HG03378 (cell line): ENCODE measurements at regions not wholly inside any gene's neighbourhood (a gene's known extent, or its start where the extent isn't known, plus 50 kb on each side); places are given as distances from the start of the nearest gene placed in this dataset.

ENCODE experiments used
- ATAC-seq: cut with Tn5 transposase; IDR thresholded peaks from one replicate; pipeline ENCODE4 v1.9.1; 2021; ENCODE audit warnings: mild to moderate bottlenecking, moderate library complexity; ENCODE audit not compliant: unreplicated experiment

DNA sequence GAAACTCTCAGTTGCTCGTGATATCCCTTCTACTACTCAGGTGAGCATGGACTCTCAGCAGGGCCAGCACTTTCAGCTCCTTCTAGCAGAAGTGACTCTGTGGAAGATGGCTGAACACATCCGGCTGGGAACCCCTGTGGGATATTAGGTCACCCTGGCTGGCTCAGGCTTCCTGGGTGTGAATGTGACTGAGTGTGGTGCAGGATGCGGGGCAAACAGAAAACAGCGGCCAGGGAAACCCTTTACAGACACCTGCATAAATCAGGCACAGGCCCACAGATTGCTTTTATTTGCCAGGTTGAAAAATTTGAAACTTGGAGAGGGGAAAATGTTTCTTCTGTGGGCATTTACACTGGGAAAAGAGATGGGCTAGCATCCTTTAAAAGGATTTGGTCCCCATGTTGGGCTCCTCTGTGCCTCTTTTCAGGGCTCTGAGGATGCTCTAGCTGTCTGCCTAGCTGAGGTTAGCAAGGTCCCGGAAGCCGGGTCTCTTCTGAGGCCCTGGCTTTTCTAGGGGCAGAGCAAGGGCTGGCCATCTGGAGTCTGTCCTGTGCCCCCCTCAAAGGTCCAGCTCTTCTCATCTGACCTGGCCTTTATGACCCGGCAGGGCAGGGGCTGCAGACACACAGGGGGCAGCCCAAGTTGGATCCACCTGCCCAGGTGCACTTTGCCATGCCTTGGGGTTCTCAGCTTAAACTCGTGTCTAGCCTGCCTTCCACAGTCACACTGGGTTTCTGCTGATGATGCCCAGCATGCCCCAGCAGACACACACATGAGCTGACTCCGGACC lies 243.0 kb downstream of the SIPA1L2 start:
- no peak for ATAC-seq

DNA sequence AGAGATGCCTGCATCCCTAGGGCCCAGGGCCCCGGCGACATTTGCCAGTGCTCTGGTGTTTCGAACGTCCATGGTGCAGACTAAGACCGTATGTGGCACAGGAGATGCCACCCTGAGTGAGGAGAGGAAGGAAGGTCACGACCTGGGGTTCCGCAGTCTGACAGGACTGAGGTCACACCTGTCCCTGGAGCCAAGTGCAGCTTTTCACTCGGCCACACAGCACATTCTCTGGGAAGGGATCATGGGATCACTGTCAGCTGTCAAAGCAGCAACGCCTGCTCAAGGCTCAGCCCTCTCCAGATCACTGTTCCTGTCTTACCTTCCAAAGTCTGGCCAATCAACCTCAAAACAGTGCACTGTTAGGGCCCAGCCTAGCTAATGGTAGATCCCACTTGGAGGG lies 243.6 kb downstream of the SIPA1L2 start:
- no peak for ATAC-seq

DNA sequence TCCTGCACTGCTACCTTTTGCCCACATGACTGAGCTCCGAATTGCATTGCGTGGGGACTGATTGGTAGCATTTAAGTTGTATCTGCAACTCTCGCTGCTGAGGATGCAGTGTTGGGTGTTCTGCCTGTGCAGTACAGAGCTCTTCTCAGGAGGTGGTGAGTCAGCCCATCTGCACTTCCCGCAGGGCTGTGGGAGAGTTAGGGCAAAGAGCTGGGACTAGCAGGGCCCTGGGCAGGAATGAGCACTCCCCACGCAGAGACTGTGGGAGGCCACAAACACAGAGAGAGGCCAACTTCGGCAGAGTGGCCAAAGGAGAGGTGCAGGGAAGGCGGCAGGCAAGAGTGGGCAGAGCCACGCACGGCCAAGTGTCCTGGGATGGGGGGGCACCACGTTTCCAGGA lies 244.7 kb downstream of the SIPA1L2 start:
- ATAC-seq: no peak

GRCh38 chr1:232384171-232384883 lies 245.6 kb downstream of the SIPA1L2 start:
- no peak for ATAC-seq

- no peak for ATAC-seq
Observed at GRCh38 chr1:232383455-232384123, 246.3 kb downstream of the SIPA1L2 start.

GRCh38 chr1:232382671-232383070 lies 247.3 kb downstream of the SIPA1L2 start:
- ATAC-seq: no peak

- no peak for ATAC-seq
Observed at GRCh38 chr1:232381394-232382100, 248.4 kb downstream of the SIPA1L2 start.

DNA sequence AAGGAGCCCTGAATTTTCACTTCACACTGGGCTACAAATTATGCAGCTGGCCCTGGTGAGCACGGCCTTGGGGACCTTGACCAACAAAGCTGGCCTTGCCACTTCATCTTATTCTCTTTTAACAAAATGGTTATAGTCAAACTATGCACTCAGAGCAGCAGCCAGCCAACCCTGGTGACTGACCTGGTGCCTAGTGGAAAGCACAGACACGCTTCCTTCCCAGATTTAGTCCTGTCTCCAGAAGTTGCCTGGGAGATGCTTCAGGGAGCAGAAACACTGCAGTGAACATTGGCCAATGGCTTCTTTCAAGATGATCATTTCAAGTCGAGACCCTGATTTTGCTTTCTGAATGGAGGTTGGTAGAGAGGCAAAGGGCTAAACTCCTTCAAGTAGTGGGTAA lies 249.3 kb downstream of the SIPA1L2 start:
- ATAC-seq: no peak

DNA sequence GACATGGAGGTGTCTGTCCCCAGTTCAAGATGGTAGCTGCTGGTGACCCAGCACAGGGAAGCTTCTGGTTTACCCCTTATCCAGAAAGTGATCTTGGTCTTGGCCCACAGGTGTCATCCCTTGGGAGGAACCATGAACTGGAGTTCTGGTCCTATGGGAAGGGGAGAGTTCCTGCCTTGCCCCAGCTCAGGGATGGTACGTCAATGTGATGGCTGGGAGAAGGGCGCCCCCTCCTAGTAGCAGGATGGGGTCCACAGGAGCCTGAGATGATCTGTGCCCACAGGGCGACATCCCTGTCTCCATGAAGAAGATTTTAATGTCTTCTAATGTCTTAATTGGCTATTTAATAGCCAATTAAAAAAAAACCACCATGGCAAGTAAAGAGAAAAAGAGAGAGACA lies 249.8 kb downstream of the SIPA1L2 start:
- no peak for ATAC-seq

DNA sequence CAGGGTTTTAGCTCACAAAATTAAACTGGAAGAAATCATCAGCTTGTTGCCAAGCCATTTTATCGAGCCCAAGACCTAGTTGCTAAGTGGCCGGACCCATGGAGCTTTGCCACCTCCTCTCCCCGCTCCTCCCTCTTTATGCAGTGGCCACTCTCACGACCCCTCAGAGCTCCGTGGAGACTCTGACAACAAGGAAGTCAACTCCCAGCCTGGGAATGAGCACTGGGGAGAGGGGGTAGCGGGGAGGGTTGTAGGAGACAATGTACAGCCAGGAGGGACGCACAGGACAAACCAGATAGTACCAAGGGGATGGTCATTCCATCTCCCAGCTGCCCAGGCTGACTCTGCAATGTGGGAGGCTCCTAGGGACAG lies 250.9 kb downstream of the SIPA1L2 start:
- no peak for ATAC-seq

DNA sequence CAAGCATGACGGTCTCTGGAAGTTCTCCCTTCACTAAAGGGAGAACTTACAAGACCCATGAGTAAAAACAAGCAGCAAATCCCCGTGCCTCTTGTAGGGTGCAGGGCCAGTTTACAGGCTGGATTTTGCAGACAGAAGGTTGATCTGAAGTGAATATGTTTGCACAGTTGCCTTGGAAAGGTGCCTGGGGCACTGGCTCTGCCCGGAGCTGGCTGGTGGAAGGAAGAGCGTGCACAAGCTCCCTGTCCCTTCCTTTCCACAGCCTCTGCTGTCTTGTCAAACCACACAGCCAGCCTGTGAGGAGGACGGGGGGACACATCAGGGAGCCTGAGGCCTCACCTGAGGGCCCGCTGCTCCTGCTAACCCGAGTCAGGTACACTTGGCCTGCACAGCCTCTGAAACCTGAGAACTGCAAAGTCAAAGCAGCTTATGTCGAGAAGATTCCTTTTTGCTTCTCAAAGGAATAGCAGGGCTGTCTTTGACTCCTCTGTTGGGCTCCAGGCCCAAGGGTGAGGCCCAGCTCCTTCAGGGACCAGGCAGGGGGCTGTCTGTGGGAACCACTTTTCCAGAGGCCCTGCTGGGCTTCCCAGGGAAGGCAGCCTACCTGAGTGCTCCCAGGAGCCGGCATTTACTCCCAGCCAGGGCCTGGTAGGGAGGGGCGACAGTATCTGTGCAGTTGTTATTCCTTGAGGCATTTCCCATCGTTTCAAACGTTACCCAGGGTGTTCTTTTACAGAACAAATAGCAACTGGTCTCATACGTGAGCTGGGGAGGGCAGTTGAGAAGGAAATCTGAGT lies 251.5 kb downstream of the SIPA1L2 start:
- no peak for ATAC-seq

GRCh38 chr1:232377494-232377770 lies 252.5 kb downstream of the SIPA1L2 start:
- ATAC-seq: no peak

- no peak for ATAC-seq
Observed at GRCh38 chr1:232376632-232377493, 253.1 kb downstream of the SIPA1L2 start.

DNA sequence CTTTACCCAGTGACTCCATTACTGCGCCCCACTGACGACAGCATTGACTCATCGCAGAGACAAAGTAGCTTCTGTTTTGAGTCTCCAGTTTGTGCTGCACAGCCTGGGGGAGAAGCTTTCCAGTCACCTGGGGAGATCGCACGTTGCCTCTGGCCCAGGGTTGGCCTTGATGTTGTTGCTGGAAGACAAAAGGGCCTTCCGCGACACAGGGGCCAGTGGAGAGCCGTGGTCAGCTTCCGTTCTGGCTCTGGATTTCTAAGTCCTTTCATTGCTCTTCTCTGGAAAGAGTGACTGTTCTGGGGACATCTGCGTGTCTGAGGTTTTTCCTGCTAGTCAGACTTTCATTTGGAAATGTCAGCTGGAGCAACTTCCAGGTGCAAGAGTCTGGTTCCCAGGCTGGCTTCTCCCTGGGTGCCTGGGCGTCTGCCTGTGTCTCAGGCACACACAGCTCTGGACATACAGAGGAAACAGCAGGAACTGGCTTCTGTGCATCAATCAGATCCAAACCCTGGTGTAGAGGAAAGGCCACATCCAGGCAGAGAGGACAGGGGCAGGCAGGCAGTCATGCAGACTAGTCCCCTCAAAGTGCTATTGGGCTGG lies 257.0 kb downstream of the SIPA1L2 start:
- ATAC-seq: no peak

- no peak for ATAC-seq
Observed at GRCh38 chr1:232372431-232372830, 257.5 kb downstream of the SIPA1L2 start.

- no peak for ATAC-seq
Observed at GRCh38 chr1:232369451-232370296, 260.3 kb downstream of the SIPA1L2 start.

GRCh38 chr1:232368821-232369321 lies 261.1 kb downstream of the SIPA1L2 start:
- no peak for ATAC-seq

- ATAC-seq: no peak
Observed at GRCh38 chr1:232367293-232367692, 262.6 kb downstream of the SIPA1L2 start.
